ENCODE measurements at regions not wholly inside any gene's neighbourhood (a gene's known extent, or its start where the extent isn't known, plus 50 kb on each side); places are given as distances from the start of the nearest gene placed in this dataset.
"Not testable (repeated sequence)": the region's sequence is repeated elsewhere in the genome, so short reads cannot be mapped to it uniquely, and the experiment has no call there.

DNA sequence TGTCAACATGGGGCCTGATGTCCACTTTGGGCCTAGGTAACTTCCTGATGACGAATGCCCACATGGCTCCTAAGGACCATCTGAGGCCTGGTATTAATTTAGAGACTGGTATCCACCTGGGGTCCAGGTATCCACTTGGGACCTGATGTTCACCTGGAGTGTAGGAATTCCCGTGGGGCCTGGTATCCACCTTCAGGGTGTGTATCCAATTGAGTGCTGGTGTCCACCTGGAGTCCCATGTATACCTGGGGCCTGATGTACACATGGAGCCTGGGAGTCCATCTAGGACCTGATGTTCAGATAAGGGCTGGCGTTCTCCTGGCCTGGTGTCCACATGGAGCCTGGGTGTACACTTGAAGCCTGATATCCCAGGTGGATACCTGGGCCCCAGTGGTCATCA lies 520.6 kb downstream of the FOXD4L4 start:
- not testable (repeated sequence) for H3K9me3 ChIP-seq (ENCODE audit: control insufficient read depth in 2 of 2, low read length in 2 of 2); H3K4me3 ChIP-seq (ENCODE audit: low read length in 2 of 2); H3K36me3 ChIP-seq (ENCODE audit: control insufficient read depth in 2 of 2, insufficient read depth in 2 of 2, low read length in 2 of 2); H3K27me3 ChIP-seq (ENCODE audit: control insufficient read depth in 1 of 2, insufficient read depth in 2 of 2, low read length in 2 of 2); H3K27ac ChIP-seq (ENCODE audit: low read length); H3K4me1 ChIP-seq (ENCODE audit: control insufficient read depth, insufficient read depth, low read length); H3K9ac ChIP-seq (ENCODE audit: low read length in 2 of 2)

DNA sequence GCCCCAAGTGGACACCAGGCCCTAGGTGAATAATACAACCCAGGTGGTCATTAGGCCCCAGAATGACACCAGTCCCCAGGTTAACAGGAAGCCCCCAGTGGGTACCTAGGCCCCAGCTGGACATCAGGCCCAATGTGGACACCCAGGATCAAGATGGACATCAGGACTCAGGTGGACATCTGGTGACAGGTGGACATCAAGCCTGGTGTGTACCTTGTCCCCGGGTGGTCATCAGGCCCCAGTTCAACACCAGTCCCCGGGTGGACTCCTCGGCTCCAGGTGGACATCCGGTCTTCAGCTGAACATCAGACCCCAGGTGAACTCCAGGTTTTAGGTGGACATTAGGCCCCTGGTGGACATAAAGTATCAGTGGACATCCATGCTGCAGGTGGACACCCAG lies 524.6 kb downstream of the FOXD4L4 start:
- H3K27me3 ChIP-seq (ENCODE audit: control insufficient read depth in 1 of 2, insufficient read depth in 2 of 2, low read length in 2 of 2); H3K27ac ChIP-seq (ENCODE audit: low read length); H3K9me3 ChIP-seq (ENCODE audit: control insufficient read depth in 2 of 2, low read length in 2 of 2); H3K4me3 ChIP-seq (ENCODE audit: low read length in 2 of 2); H3K4me1 ChIP-seq (ENCODE audit: control insufficient read depth, insufficient read depth, low read length); H3K9ac ChIP-seq (ENCODE audit: low read length in 2 of 2); H3K36me3 ChIP-seq (ENCODE audit: control insufficient read depth in 2 of 2, insufficient read depth in 2 of 2, low read length in 2 of 2): not testable (repeated sequence)

DNA sequence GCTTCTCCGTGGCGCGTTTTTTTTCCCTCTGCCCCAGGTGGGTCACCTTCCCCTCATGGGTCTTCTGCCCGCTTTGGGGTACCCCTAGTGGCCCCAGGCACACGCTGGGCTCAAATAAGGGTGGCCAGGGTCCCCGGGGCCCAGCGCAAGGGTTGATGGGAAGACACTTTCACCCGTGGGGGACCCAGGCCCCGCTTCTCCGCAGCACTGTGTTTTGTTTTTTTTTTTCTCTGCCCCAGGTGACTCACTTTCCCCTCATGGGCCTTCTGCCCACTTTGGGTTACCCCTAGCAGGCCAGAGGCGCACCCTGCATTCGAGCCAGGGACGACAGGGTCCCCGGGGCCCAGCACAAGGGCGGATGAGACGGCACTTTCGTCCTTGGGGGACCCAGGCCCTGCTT lies 526.7 kb downstream of the FOXD4L4 start:
- H3K9me3 ChIP-seq (ENCODE audit: control insufficient read depth in 2 of 2, low read length in 2 of 2); H3K4me1 ChIP-seq (ENCODE audit: control insufficient read depth, insufficient read depth, low read length); H3K9ac ChIP-seq (ENCODE audit: low read length in 2 of 2); H3K27ac ChIP-seq (ENCODE audit: low read length); H3K36me3 ChIP-seq (ENCODE audit: control insufficient read depth in 2 of 2, insufficient read depth in 2 of 2, low read length in 2 of 2); H3K27me3 ChIP-seq (ENCODE audit: control insufficient read depth in 1 of 2, insufficient read depth in 2 of 2, low read length in 2 of 2); H3K4me3 ChIP-seq (ENCODE audit: low read length in 2 of 2): not testable (repeated sequence)

DNA sequence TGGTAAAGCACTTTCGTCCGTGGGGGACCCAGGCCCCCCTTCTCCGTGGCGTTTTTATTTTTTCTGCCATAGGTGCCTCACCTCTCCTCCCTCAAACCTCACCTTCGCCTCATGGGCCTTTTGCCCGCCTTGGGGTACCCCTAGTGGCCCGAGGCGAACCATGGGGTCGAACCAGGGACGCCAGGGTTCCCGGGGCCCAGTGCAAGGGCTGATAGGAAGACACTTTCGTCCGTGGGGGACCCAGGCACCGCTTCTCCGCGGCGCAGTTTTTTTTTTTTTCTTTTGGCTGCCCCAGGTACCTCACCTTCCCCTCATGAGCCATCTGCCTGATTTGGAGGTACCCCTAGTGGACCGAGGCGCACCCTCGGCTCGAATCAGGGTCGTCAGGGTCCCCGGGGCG lies 527.8 kb downstream of the FOXD4L4 start:
- not testable (repeated sequence) for H3K27me3 ChIP-seq (ENCODE audit: control insufficient read depth in 1 of 2, insufficient read depth in 2 of 2, low read length in 2 of 2); H3K27ac ChIP-seq (ENCODE audit: low read length); H3K9ac ChIP-seq (ENCODE audit: low read length in 2 of 2); H3K4me1 ChIP-seq (ENCODE audit: control insufficient read depth, insufficient read depth, low read length); H3K9me3 ChIP-seq (ENCODE audit: control insufficient read depth in 2 of 2, low read length in 2 of 2); H3K4me3 ChIP-seq (ENCODE audit: low read length in 2 of 2); H3K36me3 ChIP-seq (ENCODE audit: control insufficient read depth in 2 of 2, insufficient read depth in 2 of 2, low read length in 2 of 2)

DNA sequence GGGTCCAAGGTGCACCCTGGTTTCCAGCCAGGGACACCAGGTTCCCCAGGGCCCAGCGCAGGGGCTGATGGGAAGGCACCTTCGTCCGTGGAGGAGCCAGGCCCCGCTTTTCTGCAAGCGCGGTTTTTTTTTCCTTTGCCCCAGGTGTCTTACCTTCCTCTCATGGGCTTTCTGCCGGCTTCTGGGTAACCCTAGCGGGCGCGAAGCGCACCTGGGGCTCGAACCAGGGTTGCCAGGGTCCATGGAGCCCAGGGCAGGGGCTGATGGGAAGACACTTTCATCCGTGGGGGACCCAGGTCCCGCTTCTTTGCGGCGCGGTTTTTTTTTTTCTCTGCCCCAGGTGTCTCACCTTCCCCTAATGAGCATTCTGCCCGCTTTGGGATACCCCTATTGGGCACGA lies 529.3 kb downstream of the FOXD4L4 start:
- H3K9ac ChIP-seq (ENCODE audit: low read length in 2 of 2); H3K27ac ChIP-seq (ENCODE audit: low read length); H3K27me3 ChIP-seq (ENCODE audit: control insufficient read depth in 1 of 2, insufficient read depth in 2 of 2, low read length in 2 of 2); H3K4me3 ChIP-seq (ENCODE audit: low read length in 2 of 2); H3K36me3 ChIP-seq (ENCODE audit: control insufficient read depth in 2 of 2, insufficient read depth in 2 of 2, low read length in 2 of 2); H3K9me3 ChIP-seq (ENCODE audit: control insufficient read depth in 2 of 2, low read length in 2 of 2); H3K4me1 ChIP-seq (ENCODE audit: control insufficient read depth, insufficient read depth, low read length): not testable (repeated sequence)

DNA sequence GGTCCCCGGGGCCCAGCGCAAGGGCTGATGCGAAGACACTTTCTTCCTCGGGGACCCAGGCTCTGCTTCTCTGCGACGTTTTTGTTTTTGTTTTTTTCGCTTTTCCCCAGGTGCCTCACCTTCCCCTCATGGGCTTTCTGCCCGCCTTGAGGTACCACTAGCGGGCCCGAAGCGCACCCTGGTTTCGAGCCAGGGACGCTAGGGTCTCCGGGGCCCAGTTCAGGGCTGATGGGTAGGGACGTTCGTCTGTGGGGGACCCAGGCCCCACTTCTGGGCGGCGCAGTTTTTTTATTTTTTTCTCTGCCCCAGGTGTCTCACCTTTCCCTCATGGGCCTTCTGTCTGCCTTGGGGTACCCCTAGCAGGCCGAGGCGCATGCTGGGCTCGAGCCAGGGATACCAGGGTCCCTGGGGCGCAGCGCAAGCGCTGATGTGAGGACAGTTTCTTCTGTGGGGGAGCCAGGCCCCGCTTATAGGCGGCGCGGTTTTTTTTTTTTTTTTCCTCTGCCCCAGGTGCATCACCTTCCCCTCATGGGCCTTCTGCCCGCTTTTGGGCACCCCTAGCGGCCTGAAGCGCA lies 530.0 kb downstream of the FOXD4L4 start:
- not testable (repeated sequence) for H3K4me1 ChIP-seq (ENCODE audit: control insufficient read depth, insufficient read depth, low read length); H3K9ac ChIP-seq (ENCODE audit: low read length in 2 of 2); H3K27me3 ChIP-seq (ENCODE audit: control insufficient read depth in 1 of 2, insufficient read depth in 2 of 2, low read length in 2 of 2); H3K27ac ChIP-seq (ENCODE audit: low read length); H3K4me3 ChIP-seq (ENCODE audit: low read length in 2 of 2); H3K9me3 ChIP-seq (ENCODE audit: control insufficient read depth in 2 of 2, low read length in 2 of 2); H3K36me3 ChIP-seq (ENCODE audit: control insufficient read depth in 2 of 2, insufficient read depth in 2 of 2, low read length in 2 of 2)

GRCh38 chr9:66267684-66268083 lies 530.7 kb downstream of the FOXD4L4 start:
- not testable (repeated sequence) for H3K9ac ChIP-seq (ENCODE audit: low read length in 2 of 2); H3K4me3 ChIP-seq (ENCODE audit: low read length in 2 of 2); H3K27me3 ChIP-seq (ENCODE audit: control insufficient read depth in 1 of 2, insufficient read depth in 2 of 2, low read length in 2 of 2); H3K4me1 ChIP-seq (ENCODE audit: control insufficient read depth, insufficient read depth, low read length); H3K9me3 ChIP-seq (ENCODE audit: control insufficient read depth in 2 of 2, low read length in 2 of 2); H3K27ac ChIP-seq (ENCODE audit: low read length); H3K36me3 ChIP-seq (ENCODE audit: control insufficient read depth in 2 of 2, insufficient read depth in 2 of 2, low read length in 2 of 2)

- H3K9me3 ChIP-seq (ENCODE audit: control insufficient read depth in 2 of 2, low read length in 2 of 2); H3K36me3 ChIP-seq (ENCODE audit: control insufficient read depth in 2 of 2, insufficient read depth in 2 of 2, low read length in 2 of 2); H3K27me3 ChIP-seq (ENCODE audit: control insufficient read depth in 1 of 2, insufficient read depth in 2 of 2, low read length in 2 of 2); H3K27ac ChIP-seq (ENCODE audit: low read length); H3K4me1 ChIP-seq (ENCODE audit: control insufficient read depth, insufficient read depth, low read length); H3K4me3 ChIP-seq (ENCODE audit: low read length in 2 of 2); H3K9ac ChIP-seq (ENCODE audit: low read length in 2 of 2): not testable (repeated sequence)
Measured at GRCh38 chr9:66269024-66269423, 532.1 kb downstream of the FOXD4L4 start.

GRCh38 chr9:66269783-66270182 lies 532.8 kb downstream of the FOXD4L4 start:
- not testable (repeated sequence) for H3K27ac ChIP-seq (ENCODE audit: low read length); H3K9ac ChIP-seq (ENCODE audit: low read length in 2 of 2)

GRCh38 chr9:66278809-66279208 lies 541.9 kb downstream of the FOXD4L4 start:
- H3K9me3 ChIP-seq (ENCODE audit: control insufficient read depth in 2 of 2, low read length in 2 of 2); H3K27ac ChIP-seq (ENCODE audit: low read length); H3K4me3 ChIP-seq (ENCODE audit: low read length in 2 of 2): not testable (repeated sequence)

More at GRCh38 chr9:66269783-66270182, 532.8 kb downstream of the FOXD4L4 start:
- H3K4me1 ChIP-seq (ENCODE audit: control insufficient read depth, insufficient read depth, low read length); H3K36me3 ChIP-seq (ENCODE audit: control insufficient read depth in 2 of 2, insufficient read depth in 2 of 2, low read length in 2 of 2); H3K27me3 ChIP-seq (ENCODE audit: control insufficient read depth in 1 of 2, insufficient read depth in 2 of 2, low read length in 2 of 2); H3K9me3 ChIP-seq (ENCODE audit: control insufficient read depth in 2 of 2, low read length in 2 of 2): not testable (repeated sequence)
- peak overlapping the region in 1 of 2 donors; percentile 60 for H3K4me3 ChIP-seq (ENCODE audit: low read length in 2 of 2)

More at GRCh38 chr9:66278809-66279208, 541.9 kb downstream of the FOXD4L4 start:
- H3K36me3 ChIP-seq (ENCODE audit: control insufficient read depth in 2 of 2, insufficient read depth in 2 of 2, low read length in 2 of 2); H3K4me1 ChIP-seq (ENCODE audit: control insufficient read depth, insufficient read depth, low read length); H3K9ac ChIP-seq (ENCODE audit: low read length in 2 of 2); H3K27me3 ChIP-seq (ENCODE audit: control insufficient read depth in 1 of 2, insufficient read depth in 2 of 2, low read length in 2 of 2): not testable (repeated sequence)

Data from stomach smooth muscle (tissue), 2 donors.